C4-2B (cell line): ENCODE measurements at regions not wholly inside any gene's neighbourhood (a gene's known extent, or its start where the extent isn't known, plus 50 kb on each side); places are given as distances from the start of the nearest gene placed in this dataset.

Experiments
- ZFX ChIP-seq: fragments of 450-650 bp; IDR thresholded peaks from 2 replicates; pipeline ENCODE4 v1.6.1; 2017
- TF ChIP-seq, protein P1 (sequence below): fragments of 450-650 bp; conservative IDR thresholded peaks from 2 replicates; pipeline ENCODE4 v1.5.1; 2017; ENCODE audit warnings: mild to moderate bottlenecking

DNA sequence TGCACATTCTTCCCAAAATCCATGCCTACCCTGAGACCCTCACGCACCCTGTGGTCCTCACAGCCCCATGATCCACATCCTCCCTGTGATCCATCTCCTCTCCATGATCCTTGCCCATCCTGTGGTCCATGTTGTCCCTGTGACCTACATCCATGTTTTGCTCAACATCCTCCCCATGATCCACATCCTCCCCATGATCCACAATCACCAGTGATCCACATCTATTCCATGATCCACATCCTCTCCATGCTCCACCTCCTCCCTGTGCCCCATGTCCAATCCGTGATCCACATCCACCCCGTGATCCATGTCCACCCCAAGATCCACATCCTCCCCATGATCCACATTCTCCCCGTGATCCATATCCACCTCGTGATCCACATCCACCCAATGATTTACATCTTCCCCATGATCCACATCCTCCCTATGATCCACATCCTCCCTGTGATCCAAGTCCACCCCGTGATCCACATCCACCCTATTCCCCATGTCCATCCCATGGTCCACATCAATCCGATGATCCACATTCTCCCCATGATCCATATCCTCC is 281.2 kb downstream of the MYCN start:
- TF ChIP-seq, protein P1, sequence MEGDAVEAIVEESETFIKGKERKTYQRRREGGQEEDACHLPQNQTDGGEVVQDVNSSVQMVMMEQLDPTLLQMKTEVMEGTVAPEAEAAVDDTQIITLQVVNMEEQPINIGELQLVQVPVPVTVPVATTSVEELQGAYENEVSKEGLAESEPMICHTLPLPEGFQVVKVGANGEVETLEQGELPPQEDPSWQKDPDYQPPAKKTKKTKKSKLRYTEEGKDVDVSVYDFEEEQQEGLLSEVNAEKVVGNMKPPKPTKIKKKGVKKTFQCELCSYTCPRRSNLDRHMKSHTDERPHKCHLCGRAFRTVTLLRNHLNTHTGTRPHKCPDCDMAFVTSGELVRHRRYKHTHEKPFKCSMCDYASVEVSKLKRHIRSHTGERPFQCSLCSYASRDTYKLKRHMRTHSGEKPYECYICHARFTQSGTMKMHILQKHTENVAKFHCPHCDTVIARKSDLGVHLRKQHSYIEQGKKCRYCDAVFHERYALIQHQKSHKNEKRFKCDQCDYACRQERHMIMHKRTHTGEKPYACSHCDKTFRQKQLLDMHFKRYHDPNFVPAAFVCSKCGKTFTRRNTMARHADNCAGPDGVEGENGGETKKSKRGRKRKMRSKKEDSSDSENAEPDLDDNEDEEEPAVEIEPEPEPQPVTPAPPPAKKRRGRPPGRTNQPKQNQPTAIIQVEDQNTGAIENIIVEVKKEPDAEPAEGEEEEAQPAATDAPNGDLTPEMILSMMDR = no peak
- TF ChIP-seq ZFX = no peak
